Adrenal gland (tissue), 5 donors: ENCODE measurements at regions not wholly inside any gene's neighbourhood (a gene's known extent, or its start where the extent isn't known, plus 50 kb on each side); places are given as distances from the start of the nearest gene placed in this dataset.

Experiments
- POLR2A ChIP-seq, 2 donors: fragments of 450-650 bp; IDR thresholded peaks; one replicate each; pipeline ENCODE4 v1.6.1; 2017; ENCODE audit warnings: antibody characterized with exemption in 2 of 2, mild to moderate bottlenecking in 2 of 2, moderate library complexity in 1 of 2
- TF ChIP-seq, protein P1 (sequence below), 6 experiments: fragments of 450-650 bp in 4 of 6; fragments of 200-600 bp in 2 of 6; sonication (generic) in 1 of 6; IDR thresholded peaks; 1 replicate in 5 of 6; 2 replicates in 1 of 6; pipeline versions ENCODE4 v1.5.1 to v1.8.0; 2016 to 2021; ENCODE audit warnings: antibody characterized with exemption in 6 of 6, mild to moderate bottlenecking in 2 of 6, moderate library complexity in 1 of 6
- donor health status: DM: no; HTN: no; CAD: no.

DNA sequence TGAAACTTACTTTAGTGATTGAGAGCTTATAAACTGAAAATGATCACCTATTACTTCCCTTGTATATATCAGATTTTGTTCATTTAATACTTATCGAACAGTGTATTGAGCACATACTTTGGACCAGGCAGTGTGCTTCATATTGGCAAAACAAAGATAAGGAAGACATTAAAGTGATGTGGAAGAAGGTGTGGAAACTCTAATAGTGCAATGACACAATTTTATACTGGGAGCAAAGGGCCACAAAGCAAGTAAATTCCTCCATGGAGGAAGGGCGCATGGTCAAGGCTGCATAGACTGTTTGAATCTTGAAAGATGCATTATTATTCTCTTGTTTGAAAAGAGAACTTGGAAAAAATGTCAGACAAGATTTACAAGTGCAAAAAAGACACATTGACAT lies 936.5 kb upstream of the DDX18 start:
- TF ChIP-seq, protein P1, sequence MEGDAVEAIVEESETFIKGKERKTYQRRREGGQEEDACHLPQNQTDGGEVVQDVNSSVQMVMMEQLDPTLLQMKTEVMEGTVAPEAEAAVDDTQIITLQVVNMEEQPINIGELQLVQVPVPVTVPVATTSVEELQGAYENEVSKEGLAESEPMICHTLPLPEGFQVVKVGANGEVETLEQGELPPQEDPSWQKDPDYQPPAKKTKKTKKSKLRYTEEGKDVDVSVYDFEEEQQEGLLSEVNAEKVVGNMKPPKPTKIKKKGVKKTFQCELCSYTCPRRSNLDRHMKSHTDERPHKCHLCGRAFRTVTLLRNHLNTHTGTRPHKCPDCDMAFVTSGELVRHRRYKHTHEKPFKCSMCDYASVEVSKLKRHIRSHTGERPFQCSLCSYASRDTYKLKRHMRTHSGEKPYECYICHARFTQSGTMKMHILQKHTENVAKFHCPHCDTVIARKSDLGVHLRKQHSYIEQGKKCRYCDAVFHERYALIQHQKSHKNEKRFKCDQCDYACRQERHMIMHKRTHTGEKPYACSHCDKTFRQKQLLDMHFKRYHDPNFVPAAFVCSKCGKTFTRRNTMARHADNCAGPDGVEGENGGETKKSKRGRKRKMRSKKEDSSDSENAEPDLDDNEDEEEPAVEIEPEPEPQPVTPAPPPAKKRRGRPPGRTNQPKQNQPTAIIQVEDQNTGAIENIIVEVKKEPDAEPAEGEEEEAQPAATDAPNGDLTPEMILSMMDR (IDR thresholded peaks at IDR 0.05), result no peak
- no peak for TF ChIP-seq POLR2A (IDR thresholded peaks at IDR 0.05)
